ENCODE measurements at regions not wholly inside any gene's neighbourhood (a gene's known extent, or its start where the extent isn't known, plus 50 kb on each side); places are given as distances from the start of the nearest gene placed in this dataset.

DNA sequence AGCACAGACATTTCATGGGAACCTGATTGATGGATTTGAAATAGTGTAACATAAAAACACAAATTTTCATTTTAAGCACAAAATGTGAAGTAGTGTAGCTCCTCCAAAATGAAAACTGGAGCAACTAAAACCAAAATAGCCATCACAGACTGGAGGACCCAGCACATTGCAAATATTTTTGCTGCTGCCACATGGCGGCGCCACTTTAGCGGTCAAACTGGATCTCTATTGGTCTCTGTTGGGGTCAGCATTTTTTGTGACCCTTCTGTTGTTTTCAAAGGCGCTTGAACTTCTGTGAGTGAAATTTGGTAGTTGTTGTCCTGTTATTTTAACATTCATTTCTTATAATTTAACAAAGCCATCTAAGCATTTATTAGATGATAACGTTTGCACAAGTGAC, 259.9 kb downstream of the IL20RB start:
- peaks cover 15% of the 10 kb centered on the region for H3K36me3 Mint-ChIP-seq (ENCODE audit: low read depth)
- H3K4me1 Mint-ChIP-seq, result peaks cover 3% of the 10 kb centered on the region
- peaks cover 38% of the 10 kb centered on the region for H3K9me3 Mint-ChIP-seq
- DNase-seq, result peak; percentile 44
- no peak overlapping the region for H3K4me3 Mint-ChIP-seq
- H3K27ac Mint-ChIP-seq, result no peak overlapping the region
- TF ChIP-seq, protein P1, sequence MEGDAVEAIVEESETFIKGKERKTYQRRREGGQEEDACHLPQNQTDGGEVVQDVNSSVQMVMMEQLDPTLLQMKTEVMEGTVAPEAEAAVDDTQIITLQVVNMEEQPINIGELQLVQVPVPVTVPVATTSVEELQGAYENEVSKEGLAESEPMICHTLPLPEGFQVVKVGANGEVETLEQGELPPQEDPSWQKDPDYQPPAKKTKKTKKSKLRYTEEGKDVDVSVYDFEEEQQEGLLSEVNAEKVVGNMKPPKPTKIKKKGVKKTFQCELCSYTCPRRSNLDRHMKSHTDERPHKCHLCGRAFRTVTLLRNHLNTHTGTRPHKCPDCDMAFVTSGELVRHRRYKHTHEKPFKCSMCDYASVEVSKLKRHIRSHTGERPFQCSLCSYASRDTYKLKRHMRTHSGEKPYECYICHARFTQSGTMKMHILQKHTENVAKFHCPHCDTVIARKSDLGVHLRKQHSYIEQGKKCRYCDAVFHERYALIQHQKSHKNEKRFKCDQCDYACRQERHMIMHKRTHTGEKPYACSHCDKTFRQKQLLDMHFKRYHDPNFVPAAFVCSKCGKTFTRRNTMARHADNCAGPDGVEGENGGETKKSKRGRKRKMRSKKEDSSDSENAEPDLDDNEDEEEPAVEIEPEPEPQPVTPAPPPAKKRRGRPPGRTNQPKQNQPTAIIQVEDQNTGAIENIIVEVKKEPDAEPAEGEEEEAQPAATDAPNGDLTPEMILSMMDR (IDR thresholded peaks at IDR 0.05), result peak; percentile 55
- H3K27me3 Mint-ChIP-seq (ENCODE audit: low read depth, poor library complexity), result peaks cover 4% of the 10 kb centered on the region

DNA sequence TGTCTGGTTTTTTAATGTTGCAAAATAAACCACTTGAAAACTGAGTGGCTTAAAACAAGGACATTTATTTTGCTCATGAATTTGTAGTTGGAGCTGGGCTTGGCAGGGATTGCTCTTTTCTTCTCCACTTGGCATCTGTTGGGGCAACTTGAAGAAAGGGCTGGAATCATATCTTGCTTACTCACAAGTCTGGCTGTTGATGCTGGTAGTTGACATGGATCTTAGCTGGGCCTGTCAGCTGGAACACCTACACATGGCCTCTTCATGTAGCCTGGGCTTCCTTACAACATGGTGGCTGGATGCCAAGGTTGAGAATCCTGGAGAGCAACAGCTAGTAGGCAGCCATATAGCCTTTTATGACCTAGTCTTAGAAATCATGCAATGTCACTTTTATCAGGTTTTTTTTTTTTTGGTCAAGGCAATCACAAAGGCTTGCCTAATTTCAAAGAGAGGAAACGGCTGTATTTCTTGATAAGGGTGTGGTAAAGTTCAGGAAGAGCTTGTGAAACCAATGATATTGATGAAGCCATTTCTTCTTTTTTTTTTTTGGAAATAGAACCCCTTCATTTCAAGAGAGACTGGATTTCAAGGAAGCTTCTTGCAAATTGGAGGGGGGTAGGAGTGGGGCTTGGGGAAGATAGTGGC, 262.1 kb downstream of the IL20RB start:
- Mint-ChIP-seq H3K27ac (no peak overlapping the region), H3K4me3 (no peak overlapping the region)
- DNase-seq, result no peak

DNA sequence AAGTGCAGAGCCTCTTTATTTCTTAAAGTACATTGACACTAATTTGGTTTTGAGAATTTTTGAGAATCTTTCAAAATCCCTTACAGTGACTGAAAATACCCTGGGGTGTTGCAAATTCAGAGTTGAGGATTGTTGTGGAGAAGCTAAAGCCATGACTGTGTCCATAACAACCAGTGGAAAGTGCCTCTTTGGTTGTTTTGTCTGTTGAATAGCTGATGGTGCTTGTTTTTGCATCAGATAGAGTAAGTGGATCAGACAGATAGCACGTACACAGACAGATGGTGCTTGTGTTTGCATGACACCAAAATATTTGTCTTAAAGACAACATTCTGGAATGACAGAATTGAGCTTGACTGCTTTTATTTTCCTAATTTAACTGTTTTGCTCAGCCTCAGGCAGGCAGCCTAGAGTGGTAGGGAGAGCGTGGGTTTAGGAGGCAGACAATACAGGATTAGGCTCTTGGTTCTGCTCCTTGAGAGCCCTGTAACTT, 265.0 kb downstream of the IL20RB start:
- Mint-ChIP-seq H3K36me3 (ENCODE audit: low read depth) (no peaks in the 10 kb centered on the region), H3K27me3 (ENCODE audit: low read depth, poor library complexity) (peaks cover 4% of the 10 kb centered on the region), H3K27ac (no peak overlapping the region), H3K9me3 (peaks cover 12% of the 10 kb centered on the region), H3K4me1 (peaks cover 5% of the 10 kb centered on the region), H3K4me3 (no peak overlapping the region)
- DNase-seq, result no peak
- TF ChIP-seq, protein P1 (IDR thresholded peaks at IDR 0.05), result no peak

More for the DNA sequence above, 262.1 kb downstream of the IL20RB start:
- H3K36me3 Mint-ChIP-seq (ENCODE audit: low read depth), result peaks cover 4% of the 10 kb centered on the region
- peaks cover 4% of the 10 kb centered on the region for H3K27me3 Mint-ChIP-seq (ENCODE audit: low read depth, poor library complexity)
- TF ChIP-seq, protein P1 (IDR thresholded peaks at IDR 0.05), result no peak
- H3K4me1 Mint-ChIP-seq, result peaks cover 5% of the 10 kb centered on the region
- peaks cover 19% of the 10 kb centered on the region for H3K9me3 Mint-ChIP-seq

DNA sequence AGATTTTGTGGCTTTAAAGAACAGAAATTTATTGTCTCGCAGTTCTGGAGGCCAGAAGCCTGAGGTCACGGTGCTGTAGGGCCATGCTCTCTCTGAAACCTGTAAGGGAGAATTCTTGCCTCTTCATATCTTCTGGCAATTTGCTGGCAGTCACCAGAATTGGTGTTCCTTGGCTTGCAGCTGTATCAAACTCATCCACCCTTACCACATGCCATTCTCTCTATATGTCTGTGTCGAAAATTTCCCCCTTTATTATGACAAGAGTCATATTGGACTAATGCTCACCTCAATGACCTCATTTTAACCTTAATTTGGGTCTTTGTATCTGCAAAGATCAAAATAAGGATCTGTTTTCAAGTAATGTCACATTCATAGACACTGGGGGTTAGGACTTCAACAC, 266.7 kb downstream of the IL20RB start:
- H3K27me3 Mint-ChIP-seq (ENCODE audit: low read depth, poor library complexity), result peaks cover 4% of the 10 kb centered on the region
- H3K4me3 Mint-ChIP-seq, result no peak overlapping the region
- H3K4me1 Mint-ChIP-seq, result peaks cover 5% of the 10 kb centered on the region
- no peak overlapping the region for H3K27ac Mint-ChIP-seq
- DNase-seq, result no peak
- TF ChIP-seq, protein P1 (IDR thresholded peaks at IDR 0.05), result no peak
- peaks cover 4% of the 10 kb centered on the region for H3K9me3 Mint-ChIP-seq
- no peaks in the 10 kb centered on the region for H3K36me3 Mint-ChIP-seq (ENCODE audit: low read depth)

GRCh38 chr3:137242836-137243400, 285.1 kb downstream of the IL20RB start:
- no peak overlapping the region for H3K4me3 Mint-ChIP-seq
- H3K36me3 Mint-ChIP-seq (ENCODE audit: low read depth), result no peaks in the 10 kb centered on the region
- H3K27ac Mint-ChIP-seq, result peak overlapping the region; percentile 77
- no peak for DNase-seq
- H3K27me3 Mint-ChIP-seq (ENCODE audit: low read depth, poor library complexity), result no peaks in the 10 kb centered on the region
- no peaks in the 10 kb centered on the region for H3K9me3 Mint-ChIP-seq
- H3K4me1 Mint-ChIP-seq, result peaks cover 22% of the 10 kb centered on the region
- TF ChIP-seq, protein P1 (IDR thresholded peaks at IDR 0.05), result no peak

- TF ChIP-seq, protein P1 (IDR thresholded peaks at IDR 0.05), result no peak
- Mint-ChIP-seq H3K27ac (no peak overlapping the region), H3K4me1 (peaks cover 22% of the 10 kb centered on the region), H3K27me3 (ENCODE audit: low read depth, poor library complexity) (peaks cover 4% of the 10 kb centered on the region), H3K4me3 (no peak overlapping the region), H3K9me3 (peaks cover 14% of the 10 kb centered on the region), H3K36me3 (ENCODE audit: low read depth) (peaks cover 6% of the 10 kb centered on the region)
- no peak for DNase-seq
Measured at GRCh38 chr3:137246491-137246890, 288.7 kb downstream of the IL20RB start.
